NT2/D1 (cell line): ENCODE measurements at regions not wholly inside any gene's neighbourhood (a gene's known extent, or its start where the extent isn't known, plus 50 kb on each side); places are given as distances from the start of the nearest gene placed in this dataset.

Source experiments
- DNase-seq: peaks from one replicate; pipeline ENCODE4 v3.0.0-alpha.2; 2011; ENCODE audit warnings: low read depth, low spot score
- H3K27me3 ChIP-seq: 2 replicates; pipeline ENCODE4 v1.6.0; 2011; ENCODE audit warnings: mild to moderate bottlenecking; ENCODE audit not compliant: insufficient read length, insufficient read depth
- H3K36me3 ChIP-seq: 2 replicates; pipeline ENCODE4 v1.6.1; 2011; ENCODE audit warnings: mild to moderate bottlenecking, low read length, mixed read lengths; ENCODE audit not compliant: insufficient read depth, insufficient read length
- H3K4me1 ChIP-seq: 2 replicates; pipeline ENCODE4 v1.5.1; 2011; ENCODE audit not compliant: insufficient read depth, insufficient read length
- H3K4me3 ChIP-seq: 2 replicates; pipeline ENCODE4 v1.5.1; 2011; ENCODE audit warnings: low read depth; ENCODE audit not compliant: insufficient read length
- H3K9ac ChIP-seq: 2 replicates; pipeline ENCODE4 v1.6.0; 2011; ENCODE audit warnings: low read depth; ENCODE audit not compliant: insufficient read length
- H3K9me3 ChIP-seq: 2 replicates; pipeline ENCODE4 v1.5.1; 2011; ENCODE audit warnings: mild to moderate bottlenecking, low read length; ENCODE audit not compliant: insufficient read depth
- SUZ12 ChIP-seq: IDR thresholded peaks from 2 replicates; pipeline ENCODE4 v1.6.1; 2011; ENCODE audit not compliant: insufficient read length, insufficient read depth; ENCODE audit errors: extremely low read depth
- YY1 ChIP-seq: IDR thresholded peaks from 2 replicates; pipeline ENCODE4 v1.6.1; 2011; ENCODE audit not compliant: insufficient read length, insufficient read depth
- ZNF274 ChIP-seq: IDR thresholded peaks from 2 replicates; pipeline ENCODE4 v1.6.1; 2011; ENCODE audit warnings: mild to moderate bottlenecking, low read depth, low read length

- no peak for DNase-seq
- no peaks in the 10 kb centered on the region for H3K36me3 ChIP-seq
- no peak overlapping the region for H3K9ac ChIP-seq
- TF ChIP-seq ZNF274 (no peak), YY1 (no peak), SUZ12 (no peak)
- no peaks in the 10 kb centered on the region for H3K4me1 ChIP-seq
- no peaks in the 10 kb centered on the region for H3K9me3 ChIP-seq
- no peak overlapping the region for H3K4me3 ChIP-seq
- no peaks in the 10 kb centered on the region for H3K27me3 ChIP-seq
These were observed 61.8 kb upstream of the USP47 start for GRCh38 chr11:11779975-11780374.

- Histone ChIP-seq H3K36me3 (no peaks in the 10 kb centered on the region), H3K9me3 (no peaks in the 10 kb centered on the region), H3K27me3 (no peaks in the 10 kb centered on the region), H3K9ac (no peak overlapping the region), H3K4me3 (no peak overlapping the region), H3K4me1 (no peaks in the 10 kb centered on the region)
- TF ChIP-seq ZNF274 (no peak), SUZ12 (no peak), YY1 (no peak)
- no peak for DNase-seq
These were observed 63.9 kb upstream of the USP47 start for GRCh38 chr11:11777897-11778296.

GRCh38 chr11:11776714-11777113 is 65.1 kb upstream of the USP47 start:
- no peaks in the 10 kb centered on the region for H3K4me1 ChIP-seq
- DNase-seq: no peak
- no peak overlapping the region for H3K4me3 ChIP-seq

GRCh38 chr11:11774928-11775327 is 66.8 kb upstream of the USP47 start:
- no peak for TF ChIP-seq ZNF274
- TF ChIP-seq SUZ12: no peak
- TF ChIP-seq YY1: no peak
- Histone ChIP-seq H3K4me3 (no peak overlapping the region), H3K9ac (no peak overlapping the region), H3K9me3 (no peaks in the 10 kb centered on the region), H3K27me3 (no peaks in the 10 kb centered on the region), H3K4me1 (no peaks in the 10 kb centered on the region), H3K36me3 (no peaks in the 10 kb centered on the region)
- DNase-seq: no peak

More at GRCh38 chr11:11776714-11777113, 65.1 kb upstream of the USP47 start:
- TF ChIP-seq YY1 (no peak), ZNF274 (no peak), SUZ12 (no peak)
- no peak overlapping the region for H3K9ac ChIP-seq
- no peaks in the 10 kb centered on the region for H3K9me3 ChIP-seq
- no peaks in the 10 kb centered on the region for H3K36me3 ChIP-seq
- no peaks in the 10 kb centered on the region for H3K27me3 ChIP-seq

DNA sequence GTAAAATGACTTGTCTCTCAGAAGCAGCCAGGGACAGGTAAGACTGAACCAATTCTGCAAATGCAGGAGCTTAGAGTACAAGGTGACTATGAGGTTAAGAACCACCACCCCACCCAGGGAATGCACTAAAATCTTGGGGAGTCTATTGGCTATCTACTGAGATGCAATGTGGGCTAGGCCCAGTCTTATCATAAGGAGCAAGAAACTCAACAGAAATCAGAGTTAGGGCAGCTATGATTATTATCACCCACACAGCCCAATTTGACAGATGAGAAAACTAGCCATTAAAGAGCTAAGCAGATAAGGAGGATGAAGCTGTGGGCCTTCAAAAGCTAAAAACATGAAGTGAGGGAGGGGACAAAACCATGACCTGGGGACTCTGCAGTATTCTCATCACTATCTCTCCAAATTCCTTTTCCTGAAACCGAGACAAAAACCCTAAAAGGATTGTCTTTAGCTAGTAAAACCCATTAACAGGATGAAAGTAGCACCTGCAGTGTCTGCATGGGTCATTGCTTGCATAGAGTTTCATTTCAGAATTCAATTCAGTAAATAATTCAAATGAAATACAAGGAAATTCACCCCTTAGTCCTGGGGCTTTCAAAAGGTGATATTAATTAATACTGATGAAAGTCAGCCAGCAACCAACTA is 68.8 kb upstream of the USP47 start:
- H3K4me1 ChIP-seq: no peaks in the 10 kb centered on the region
- H3K36me3 ChIP-seq: no peaks in the 10 kb centered on the region
- H3K27me3 ChIP-seq: no peaks in the 10 kb centered on the region
- no peak for DNase-seq
- no peak overlapping the region for H3K9ac ChIP-seq
- no peak for TF ChIP-seq YY1
- no peak for TF ChIP-seq ZNF274
- no peak for TF ChIP-seq SUZ12
- H3K9me3 ChIP-seq: no peaks in the 10 kb centered on the region
- no peak overlapping the region for H3K4me3 ChIP-seq

DNA sequence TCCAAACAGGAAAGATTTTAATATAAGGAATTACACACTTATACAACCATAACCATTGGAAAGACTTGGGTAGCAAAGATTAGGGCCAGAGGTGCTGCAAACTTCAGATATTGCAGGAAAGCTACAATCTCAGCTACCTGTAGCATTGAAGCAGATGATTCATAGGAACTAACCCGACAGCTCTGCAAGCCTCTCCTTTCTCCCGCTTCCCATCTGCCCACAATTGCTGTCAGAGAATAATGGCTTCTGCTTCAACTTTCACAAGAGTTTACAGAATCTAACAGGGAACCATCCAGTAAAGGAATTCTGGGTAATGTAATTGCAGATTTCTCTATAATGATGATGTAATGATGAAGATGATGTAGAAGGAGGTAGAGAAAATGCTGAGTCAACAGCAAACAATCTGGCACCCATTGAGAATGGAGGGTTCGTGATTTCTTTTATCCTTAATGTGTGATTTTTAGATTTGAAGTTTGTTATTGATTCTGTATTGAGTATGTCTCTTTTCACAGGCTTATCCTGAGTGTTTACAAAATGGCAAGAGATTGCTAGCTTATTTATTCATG is 70.8 kb upstream of the USP47 start:
- no peaks in the 10 kb centered on the region for H3K4me1 ChIP-seq
- DNase-seq: no peak
- no peak for TF ChIP-seq YY1
- TF ChIP-seq ZNF274: no peak
- TF ChIP-seq SUZ12: no peak
- no peaks in the 10 kb centered on the region for H3K36me3 ChIP-seq
- no peaks in the 10 kb centered on the region for H3K9me3 ChIP-seq
- H3K9ac ChIP-seq: no peak overlapping the region
- H3K4me3 ChIP-seq: no peak overlapping the region
- H3K27me3 ChIP-seq: no peaks in the 10 kb centered on the region

DNA sequence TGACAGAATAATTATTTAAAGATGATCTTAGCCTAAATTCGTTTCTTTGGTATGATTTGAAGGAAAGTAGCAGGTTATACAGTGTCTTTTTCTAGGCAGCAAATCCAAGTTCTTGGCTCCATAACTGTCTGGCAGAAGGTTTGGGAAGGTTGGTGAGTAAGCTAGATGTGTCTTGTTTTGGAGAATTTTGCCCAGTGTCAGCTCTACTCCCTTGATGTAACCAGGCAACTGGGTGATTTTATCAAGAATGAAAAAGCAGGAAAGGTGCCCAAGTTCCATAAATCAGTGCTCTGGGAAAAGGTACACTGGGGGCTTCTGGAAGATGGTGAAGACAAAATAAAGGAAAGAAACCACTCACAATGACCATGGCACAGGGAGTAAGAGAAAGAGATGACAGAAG is 71.5 kb upstream of the USP47 start:
- Histone ChIP-seq H3K4me1 (no peaks in the 10 kb centered on the region), H3K4me3 (no peak overlapping the region), H3K9me3 (no peaks in the 10 kb centered on the region), H3K27me3 (no peaks in the 10 kb centered on the region), H3K9ac (no peak overlapping the region), H3K36me3 (no peaks in the 10 kb centered on the region)
- no peak for TF ChIP-seq YY1
- TF ChIP-seq SUZ12: no peak
- TF ChIP-seq ZNF274: no peak
- DNase-seq: no peak
